22Rv1 (cell line): ENCODE measurements at regions not wholly inside any gene's neighbourhood (a gene's known extent, or its start where the extent isn't known, plus 50 kb on each side); places are given as distances from the start of the nearest gene placed in this dataset.

Source experiments
- CTCF ChIP-seq: fragments of 450-650 bp; IDR thresholded peaks from 2 replicates; pipeline ENCODE4 v1.5.1; 2017; ENCODE audit warnings: mild to moderate bottlenecking
- ZFX ChIP-seq: fragments of 450-650 bp; IDR thresholded peaks from 2 replicates; pipeline ENCODE4 v1.6.1; 2017; ENCODE audit warnings: antibody characterized with exemption, borderline replicate concordance

GRCh38 chr3:187447737-187448136 is 79.6 kb downstream of the RTP4 start:
- no peak for TF ChIP-seq CTCF
- no peak for TF ChIP-seq ZFX
